ENCODE measurements at regions not wholly inside any gene's neighbourhood (a gene's known extent, or its start where the extent isn't known, plus 50 kb on each side); places are given as distances from the start of the nearest gene placed in this dataset.

GRCh38 chr13:89153941-89154340 lies 1482.8 kb downstream of the SLITRK5 start:
- Histone ChIP-seq H3K36me3 (no peaks in the 10 kb centered on the region), H4K20me1 (ENCODE audit: low read depth) (no peaks in the 10 kb centered on the region), H3K9ac (no peak overlapping the region), H3K27me3 (no peaks in the 10 kb centered on the region), H3K4me3 (no peak overlapping the region), H3K27ac (no peak overlapping the region), H3F3A (ENCODE audit: low read depth) (no peaks in the 10 kb centered on the region), H3K79me2 (ENCODE audit: low read depth) (no peaks in the 10 kb centered on the region), H3K9me3 (ENCODE audit: low read depth) (no peaks in the 10 kb centered on the region), H2AFZ (replicated peaks) (no peak overlapping the region), H3K4me1 (no peaks in the 10 kb centered on the region), H3K4me2 (no peak overlapping the region)
- TF ChIP-seq EZH2 (IDR thresholded peaks at IDR 0.05) (no peak), CTCF (IDR thresholded peaks at IDR 0.05) (no peak), EZH2phosphoT487 (IDR thresholded peaks at IDR 0.05) (no peak)
- Mint-ChIP-seq H3K4me3 (no peak overlapping the region), H3K27ac (no peak overlapping the region), H3K27me3 (ENCODE audit: insufficient read depth, low read depth) (no peaks in the 10 kb centered on the region), H3K36me3 (no peaks in the 10 kb centered on the region), H3K9me3 (peaks cover 2% of the 10 kb centered on the region), H3K4me1 (no peaks in the 10 kb centered on the region)
- DNase-seq (ENCODE audit: low spot score): no peak

DNA sequence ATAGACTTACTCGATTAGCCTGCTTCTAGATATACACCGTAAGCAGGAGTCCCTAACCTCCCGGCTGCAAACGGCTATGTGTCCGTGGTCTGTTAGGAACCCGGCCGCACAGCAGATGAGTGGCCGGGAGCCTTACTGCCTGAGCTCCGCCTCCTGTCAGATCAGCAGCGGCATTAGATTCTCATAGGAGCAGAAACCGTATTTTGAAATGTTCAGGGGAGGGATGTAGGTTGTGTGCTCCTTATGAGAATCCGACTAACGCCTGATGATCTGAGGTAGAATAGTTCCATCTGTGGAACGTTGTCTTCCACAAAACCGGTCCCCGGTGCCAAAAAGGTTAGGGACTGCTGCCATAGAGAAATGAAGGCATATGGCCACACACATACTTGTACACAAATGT lies 1491.9 kb downstream of the SLITRK5 start:
- no peak overlapping the region for H3K4me2 ChIP-seq
- H3F3A ChIP-seq (ENCODE audit: low read depth): no peaks in the 10 kb centered on the region
- no peaks in the 10 kb centered on the region for H3K36me3 ChIP-seq
- TF ChIP-seq EZH2phosphoT487 (IDR thresholded peaks at IDR 0.05) (no peak), CTCF (IDR thresholded peaks at IDR 0.05) (no peak), EZH2 (IDR thresholded peaks at IDR 0.05) (no peak)
- H3K9me3 ChIP-seq (ENCODE audit: low read depth): no peaks in the 10 kb centered on the region
- no peaks in the 10 kb centered on the region for H3K27me3 ChIP-seq
- Mint-ChIP-seq H3K9me3 (peaks cover 4% of the 10 kb centered on the region), H3K36me3 (no peaks in the 10 kb centered on the region), H3K4me1 (no peaks in the 10 kb centered on the region), H3K27me3 (ENCODE audit: insufficient read depth, low read depth) (peaks cover 2% of the 10 kb centered on the region), H3K27ac (no peak overlapping the region), H3K4me3 (no peak overlapping the region)
- H3K27ac ChIP-seq: no peak overlapping the region
- H3K4me1 ChIP-seq: no peaks in the 10 kb centered on the region
- no peak overlapping the region for H3K4me3 ChIP-seq
- H2AFZ ChIP-seq (replicated peaks): no peak overlapping the region
- H3K79me2 ChIP-seq (ENCODE audit: low read depth): no peaks in the 10 kb centered on the region
- H4K20me1 ChIP-seq (ENCODE audit: low read depth): no peaks in the 10 kb centered on the region
- no peak overlapping the region for H3K9ac ChIP-seq
- DNase-seq (ENCODE audit: low spot score): no peak

GRCh38 chr13:89165685-89166084 lies 1494.5 kb downstream of the SLITRK5 start:
- Histone ChIP-seq H3K9ac (no peak overlapping the region), H3K27me3 (no peaks in the 10 kb centered on the region), H3K36me3 (no peaks in the 10 kb centered on the region), H2AFZ (replicated peaks) (no peak overlapping the region), H3F3A (ENCODE audit: low read depth) (no peaks in the 10 kb centered on the region), H4K20me1 (ENCODE audit: low read depth) (no peaks in the 10 kb centered on the region), H3K4me2 (no peak overlapping the region), H3K9me3 (ENCODE audit: low read depth) (no peaks in the 10 kb centered on the region), H3K4me1 (no peaks in the 10 kb centered on the region), H3K4me3 (no peak overlapping the region), H3K27ac (no peak overlapping the region), H3K79me2 (ENCODE audit: low read depth) (no peaks in the 10 kb centered on the region)
- H3K4me3 Mint-ChIP-seq: no peak overlapping the region
- no peak for DNase-seq (ENCODE audit: low spot score)
- TF ChIP-seq EZH2phosphoT487 (IDR thresholded peaks at IDR 0.05) (no peak), CTCF (IDR thresholded peaks at IDR 0.05) (no peak), EZH2 (IDR thresholded peaks at IDR 0.05) (no peak)
- H3K27me3 Mint-ChIP-seq (ENCODE audit: insufficient read depth, low read depth): no peaks in the 10 kb centered on the region
- H3K9me3 Mint-ChIP-seq: peaks cover 4% of the 10 kb centered on the region
- H3K27ac Mint-ChIP-seq: no peak overlapping the region
- no peaks in the 10 kb centered on the region for H3K36me3 Mint-ChIP-seq
- H3K4me1 Mint-ChIP-seq: no peaks in the 10 kb centered on the region

DNA sequence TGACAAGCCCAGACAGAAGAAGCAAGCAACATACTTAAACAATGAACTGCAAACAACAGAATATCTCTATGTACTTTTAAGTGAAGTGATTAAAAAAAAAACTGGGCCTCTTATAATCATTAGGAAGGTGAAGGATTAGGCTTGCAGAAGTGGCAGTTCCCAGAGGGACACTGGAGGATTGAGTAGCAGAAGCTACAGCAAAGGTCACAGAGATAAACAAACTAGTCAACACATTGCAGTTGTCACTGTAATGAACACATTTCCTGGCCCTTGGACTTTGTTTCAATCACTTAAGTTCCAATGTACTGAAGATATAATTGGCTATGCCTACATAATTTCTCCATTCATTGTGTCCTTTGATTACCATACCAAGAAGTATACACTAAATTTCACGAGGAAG lies 1498.8 kb downstream of the SLITRK5 start:
- no peaks in the 10 kb centered on the region for H3K9me3 Mint-ChIP-seq
- no peak overlapping the region for H3K4me3 Mint-ChIP-seq
- H3K4me1 Mint-ChIP-seq: no peaks in the 10 kb centered on the region
- H3K9me3 ChIP-seq (ENCODE audit: low read depth): no peaks in the 10 kb centered on the region
- H3K36me3 ChIP-seq: no peaks in the 10 kb centered on the region
- no peak overlapping the region for H3K27ac Mint-ChIP-seq
- H3K79me2 ChIP-seq (ENCODE audit: low read depth): no peaks in the 10 kb centered on the region
- no peaks in the 10 kb centered on the region for H3F3A ChIP-seq (ENCODE audit: low read depth)
- no peaks in the 10 kb centered on the region for H3K4me1 ChIP-seq
- no peak overlapping the region for H3K4me2 ChIP-seq
- TF ChIP-seq EZH2 (IDR thresholded peaks at IDR 0.05) (no peak), EZH2phosphoT487 (IDR thresholded peaks at IDR 0.05) (no peak), CTCF (IDR thresholded peaks at IDR 0.05) (no peak)
- no peaks in the 10 kb centered on the region for H3K27me3 Mint-ChIP-seq (ENCODE audit: insufficient read depth, low read depth)
- no peaks in the 10 kb centered on the region for H3K36me3 Mint-ChIP-seq
- H3K9ac ChIP-seq: no peak overlapping the region
- H3K27ac ChIP-seq: no peak overlapping the region
- no peak overlapping the region for H3K4me3 ChIP-seq
- no peaks in the 10 kb centered on the region for H4K20me1 ChIP-seq (ENCODE audit: low read depth)
- H2AFZ ChIP-seq (replicated peaks): no peak overlapping the region
- DNase-seq (ENCODE audit: low spot score): no peak
- no peaks in the 10 kb centered on the region for H3K27me3 ChIP-seq

All from neural progenitor cell (in vitro differentiated cells).